Posterior vena cava (tissue), 2 donors: ENCODE measurements at regions not wholly inside any gene's neighbourhood (a gene's known extent, or its start where the extent isn't known, plus 50 kb on each side); places are given as distances from the start of the nearest gene placed in this dataset.
"Not testable (repeated sequence)": the region's sequence is repeated elsewhere in the genome, so short reads cannot be mapped to it uniquely, and the experiment has no call there.

Experiments used
- DNase-seq: peaks from one replicate; pipeline ENCODE4 v3.0.0-alpha.2; 2020; ENCODE audit warnings: low spot score
- intact Hi-C, 2 donors: fragments of 100-400 bp; cut with DNase I; formaldehyde crosslinking; loops; one replicate each; pipeline versions ENCODE4 v1.14.1 to v1.14.2; 2022 to 2023
- donor health status: DM: yes; HTN: yes; CAD: no.
- donor health status: DM: yes; HTN: yes; CAD: no.

GRCh38 chr2:242111954-242112353, 242.4 kb downstream of the RTP5 start:
- intact Hi-C loops, DNase-seq: not testable (repeated sequence)

GRCh38 chr2:242113492-242113891, 244.0 kb downstream of the RTP5 start:
- intact Hi-C loops, DNase-seq: not testable (repeated sequence)

- intact Hi-C loops, DNase-seq: not testable (repeated sequence)
Measured at GRCh38 chr2:242116676-242117075, 247.1 kb downstream of the RTP5 start.

DNA sequence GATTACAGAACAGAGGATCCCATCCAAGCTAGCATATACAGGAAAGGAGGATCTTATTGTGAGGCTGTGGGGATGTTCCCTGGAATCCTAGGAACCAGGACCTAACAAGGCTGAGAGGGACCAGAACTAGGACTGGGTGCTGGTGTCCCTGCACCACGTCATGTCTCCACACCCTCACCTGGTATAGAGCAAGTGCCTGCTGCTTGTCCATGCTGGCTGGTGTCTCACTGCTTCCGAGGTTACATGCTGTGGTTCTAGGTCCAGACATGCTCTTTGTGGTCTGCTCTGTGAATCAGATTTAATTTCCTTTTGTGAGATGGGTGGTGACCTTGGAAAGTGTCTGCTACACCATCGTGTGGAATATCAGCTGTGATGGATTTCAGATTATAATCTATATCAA, 247.8 kb downstream of the RTP5 start:
- intact Hi-C loops, DNase-seq: not testable (repeated sequence)

DNA sequence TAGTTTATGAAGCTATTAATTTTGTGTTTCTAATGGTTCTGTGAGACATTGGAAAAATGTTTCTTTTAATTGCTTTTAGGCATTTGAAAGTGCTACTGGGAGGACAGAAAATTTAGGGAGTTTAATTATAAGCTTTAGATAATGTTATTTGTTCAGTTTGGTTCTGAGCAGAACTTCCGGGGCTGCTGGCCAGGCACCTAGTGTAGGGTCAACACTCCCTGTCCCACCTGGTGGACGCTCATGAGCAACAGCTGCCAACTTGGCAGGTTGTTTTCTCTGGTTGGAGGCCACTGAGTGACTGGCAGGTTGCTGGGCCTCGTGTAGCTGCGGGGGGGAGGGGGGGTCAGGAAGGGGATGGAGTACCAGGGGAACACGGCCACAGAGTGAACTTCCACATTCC, 250.2 kb downstream of the RTP5 start:
- intact Hi-C loops, DNase-seq: not testable (repeated sequence)

DNA sequence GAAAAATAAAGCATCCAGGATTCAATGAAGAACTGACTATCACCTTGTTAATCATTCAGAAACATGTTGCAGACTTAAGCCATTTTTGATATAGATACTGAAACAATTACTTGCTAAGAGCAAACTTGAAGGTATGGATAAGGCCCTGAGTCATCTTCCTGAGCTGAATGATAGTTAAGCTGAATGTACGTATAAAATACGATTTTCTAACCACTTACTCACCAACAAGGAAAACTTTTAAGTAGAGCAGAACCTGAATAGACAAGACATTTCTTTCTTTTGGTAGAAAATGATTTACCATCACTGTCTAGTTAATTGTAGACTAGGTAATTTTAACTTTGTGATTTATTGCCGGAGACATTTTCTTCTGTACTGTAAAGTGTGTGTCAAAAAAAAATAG, 261.2 kb downstream of the RTP5 start:
- DNase-seq, intact Hi-C loops: not testable (repeated sequence)

DNA sequence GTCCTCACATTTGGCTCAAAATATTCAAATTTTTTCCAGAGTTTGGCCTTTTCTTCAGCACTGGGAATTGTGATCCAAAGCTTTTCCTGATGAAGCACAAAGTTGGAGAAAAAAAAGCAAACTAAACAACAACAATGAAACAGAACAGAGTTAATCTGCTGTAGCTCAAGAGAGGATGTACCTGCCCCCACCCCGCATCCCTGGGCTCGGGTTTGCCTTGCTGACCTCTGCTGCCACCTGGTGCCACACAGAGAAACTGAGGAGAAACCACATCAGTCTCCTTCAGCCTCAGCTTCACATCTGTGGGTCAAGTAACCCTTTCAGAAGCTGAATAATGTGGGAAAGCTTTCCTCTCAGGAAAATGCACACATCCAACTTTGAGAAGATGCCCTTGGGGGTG, 290.4 kb downstream of the RTP5 start:
- DNase-seq, intact Hi-C loops: not testable (repeated sequence)

DNA sequence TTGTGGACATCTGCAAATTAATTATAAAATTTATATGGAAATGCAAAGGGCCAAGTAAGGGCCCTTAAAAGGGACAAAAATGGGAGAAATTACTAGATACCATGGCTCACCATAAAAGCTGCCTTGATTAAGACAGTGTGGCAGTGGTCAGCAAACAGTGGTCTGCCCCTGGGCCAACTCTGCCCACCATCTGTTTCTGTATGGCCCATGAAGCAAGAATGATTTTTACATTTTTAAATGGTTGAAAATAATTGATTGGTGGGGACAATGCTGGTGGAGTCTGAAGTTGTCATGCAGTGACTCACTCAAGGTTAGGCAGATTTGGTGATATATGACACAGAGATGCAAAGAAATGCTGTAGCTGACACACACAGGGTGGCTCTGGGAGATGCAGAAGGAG, 295.6 kb downstream of the RTP5 start:
- DNase-seq, result not testable (repeated sequence)

DNA sequence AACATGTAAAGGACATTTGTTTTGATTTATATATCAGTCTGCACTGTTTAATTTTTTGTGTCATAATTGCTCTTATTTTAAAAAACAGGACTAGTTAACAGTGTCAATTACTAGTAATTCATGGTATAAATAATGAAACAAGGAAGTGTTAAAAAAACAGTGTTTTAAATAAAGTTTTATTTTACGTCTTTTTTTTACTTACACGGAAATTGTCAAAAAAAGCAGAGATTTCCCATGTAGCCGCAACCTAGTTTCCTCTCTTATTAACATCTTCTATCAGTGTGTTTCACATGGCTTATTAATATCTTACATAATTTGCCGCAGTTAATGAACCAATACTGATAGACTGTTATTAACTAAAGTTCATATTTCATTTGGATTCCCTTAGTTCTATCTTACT, 301.8 kb downstream of the RTP5 start:
- intact Hi-C loops, DNase-seq: not testable (repeated sequence)

More for the DNA sequence above, 295.6 kb downstream of the RTP5 start:
- intact Hi-C loops, result not testable (repeated sequence)
